GM12872 (cell line): ENCODE measurements at regions not wholly inside any gene's neighbourhood (a gene's known extent, or its start where the extent isn't known, plus 50 kb on each side); places are given as distances from the start of the nearest gene placed in this dataset.

ENCODE experiments used
- TF ChIP-seq, protein P1 (sequence below): IDR thresholded peaks from 3 replicates; pipeline ENCODE4 v1.5.1; 2011; ENCODE audit warnings: low read depth, mild to moderate bottlenecking, low read length, moderate library complexity; ENCODE audit not compliant: insufficient read depth

DNA sequence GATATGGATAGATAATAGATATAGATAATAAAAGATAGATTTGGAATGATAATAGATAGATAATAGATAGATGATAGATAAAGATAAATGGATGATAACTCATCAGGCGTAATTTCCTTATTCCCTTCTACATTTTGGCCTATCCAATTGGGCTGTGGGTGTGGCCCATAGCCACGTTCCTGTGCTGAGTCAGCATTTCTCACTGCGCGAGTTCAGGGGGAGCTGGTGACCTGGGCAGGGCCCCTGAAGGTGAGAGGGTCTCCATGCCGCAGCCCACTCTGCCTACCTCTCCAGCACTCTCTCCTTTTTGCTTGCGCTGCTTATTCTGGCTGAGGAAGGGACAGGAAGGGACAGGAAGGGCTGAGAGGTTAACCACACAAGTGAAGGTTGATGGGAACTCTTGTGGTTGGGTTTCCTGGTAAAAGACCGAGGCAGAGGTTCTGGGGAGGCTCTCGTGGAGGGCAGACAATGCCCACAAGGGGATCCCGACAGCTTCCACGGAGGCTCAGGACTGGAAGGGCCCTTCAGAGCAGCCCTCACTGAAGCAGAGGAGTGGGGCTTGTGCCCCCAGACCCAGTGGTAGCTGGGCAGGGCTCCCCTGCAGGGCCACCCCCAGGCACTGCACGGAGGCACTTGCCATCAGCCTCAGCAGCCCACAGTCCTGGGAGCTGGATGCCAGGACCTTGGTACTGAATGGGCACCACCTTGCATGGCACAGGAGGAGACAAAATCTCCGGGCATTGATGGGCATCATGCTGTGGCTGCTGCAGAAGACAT lies 247.3 kb upstream of the PITRM1 start:
- TF ChIP-seq, protein P1, sequence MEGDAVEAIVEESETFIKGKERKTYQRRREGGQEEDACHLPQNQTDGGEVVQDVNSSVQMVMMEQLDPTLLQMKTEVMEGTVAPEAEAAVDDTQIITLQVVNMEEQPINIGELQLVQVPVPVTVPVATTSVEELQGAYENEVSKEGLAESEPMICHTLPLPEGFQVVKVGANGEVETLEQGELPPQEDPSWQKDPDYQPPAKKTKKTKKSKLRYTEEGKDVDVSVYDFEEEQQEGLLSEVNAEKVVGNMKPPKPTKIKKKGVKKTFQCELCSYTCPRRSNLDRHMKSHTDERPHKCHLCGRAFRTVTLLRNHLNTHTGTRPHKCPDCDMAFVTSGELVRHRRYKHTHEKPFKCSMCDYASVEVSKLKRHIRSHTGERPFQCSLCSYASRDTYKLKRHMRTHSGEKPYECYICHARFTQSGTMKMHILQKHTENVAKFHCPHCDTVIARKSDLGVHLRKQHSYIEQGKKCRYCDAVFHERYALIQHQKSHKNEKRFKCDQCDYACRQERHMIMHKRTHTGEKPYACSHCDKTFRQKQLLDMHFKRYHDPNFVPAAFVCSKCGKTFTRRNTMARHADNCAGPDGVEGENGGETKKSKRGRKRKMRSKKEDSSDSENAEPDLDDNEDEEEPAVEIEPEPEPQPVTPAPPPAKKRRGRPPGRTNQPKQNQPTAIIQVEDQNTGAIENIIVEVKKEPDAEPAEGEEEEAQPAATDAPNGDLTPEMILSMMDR = no peak

DNA sequence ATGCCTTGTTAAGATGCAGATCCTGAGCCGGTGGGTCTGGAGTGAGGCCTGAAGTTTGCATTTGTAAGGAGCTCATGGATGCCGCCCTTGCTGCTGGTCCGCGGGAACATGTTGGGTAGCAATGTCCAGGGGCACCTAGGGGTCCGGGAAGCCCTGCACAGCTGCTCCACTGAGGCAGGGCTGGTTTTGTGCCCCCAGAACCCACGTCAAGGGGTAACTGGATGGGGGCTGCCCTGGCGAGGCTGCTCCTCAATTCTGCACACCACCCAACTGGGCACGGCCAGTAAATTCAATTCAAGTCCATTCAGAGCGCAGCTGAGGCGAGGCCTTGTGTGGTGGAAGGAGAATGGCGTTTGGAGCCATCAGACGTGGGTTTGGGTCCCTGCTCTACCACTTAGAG lies 246.3 kb upstream of the PITRM1 start:
- TF ChIP-seq, protein P1 = no peak

DNA sequence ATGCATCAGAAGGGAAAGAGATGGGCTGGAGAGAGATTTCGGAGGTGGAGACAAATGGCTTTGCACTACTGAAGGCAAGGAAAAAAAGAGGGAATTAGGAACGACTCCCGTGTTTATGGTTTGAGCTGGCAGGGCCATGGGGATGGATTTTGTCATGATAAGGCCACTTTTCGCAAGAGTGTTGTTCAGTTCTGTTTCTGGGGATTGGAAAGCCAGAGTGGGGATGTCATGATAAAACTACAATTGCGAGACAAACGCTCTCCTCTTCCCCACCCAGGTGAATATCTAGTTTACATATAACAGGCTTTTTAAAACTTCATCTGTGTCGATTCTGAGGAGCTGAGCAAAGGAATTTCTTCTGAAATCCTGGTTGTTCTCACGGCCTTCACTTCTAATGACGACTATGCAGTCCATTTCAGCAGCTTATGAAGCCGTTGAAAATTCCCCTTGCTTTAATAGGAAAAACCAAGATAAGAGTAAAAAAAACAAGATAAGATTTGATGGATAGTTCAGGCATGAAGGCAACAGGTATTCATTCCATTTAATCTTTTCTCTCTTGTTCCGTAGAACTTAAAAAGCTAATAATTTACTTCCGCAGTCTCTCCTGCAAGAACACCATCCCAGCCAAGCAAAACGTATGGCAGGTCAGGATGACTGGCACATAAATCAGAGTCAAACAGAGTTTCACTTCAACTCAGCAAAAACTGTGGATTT lies 245.6 kb upstream of the PITRM1 start:
- TF ChIP-seq, protein P1 = no peak

DNA sequence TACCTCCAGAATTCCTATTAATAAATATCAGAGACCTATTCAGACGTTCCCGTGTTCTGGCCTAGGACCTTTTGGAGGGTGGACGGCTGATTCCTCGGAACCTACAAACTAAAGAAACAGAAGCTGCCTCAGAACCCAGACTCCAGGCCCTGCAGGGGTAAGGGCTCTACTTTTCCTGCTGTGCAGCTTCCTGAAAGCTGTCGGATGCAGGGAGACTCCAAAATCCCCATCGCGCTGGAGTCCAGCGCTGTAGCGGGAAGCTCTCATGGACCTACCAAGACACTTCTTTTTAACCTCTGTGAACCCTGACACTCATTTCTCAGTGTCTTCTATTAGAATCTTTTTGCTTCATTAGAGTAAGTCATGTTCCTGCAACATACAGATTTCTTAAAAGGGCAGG lies 244.5 kb upstream of the PITRM1 start:
- TF ChIP-seq, protein P1 = no peak

DNA sequence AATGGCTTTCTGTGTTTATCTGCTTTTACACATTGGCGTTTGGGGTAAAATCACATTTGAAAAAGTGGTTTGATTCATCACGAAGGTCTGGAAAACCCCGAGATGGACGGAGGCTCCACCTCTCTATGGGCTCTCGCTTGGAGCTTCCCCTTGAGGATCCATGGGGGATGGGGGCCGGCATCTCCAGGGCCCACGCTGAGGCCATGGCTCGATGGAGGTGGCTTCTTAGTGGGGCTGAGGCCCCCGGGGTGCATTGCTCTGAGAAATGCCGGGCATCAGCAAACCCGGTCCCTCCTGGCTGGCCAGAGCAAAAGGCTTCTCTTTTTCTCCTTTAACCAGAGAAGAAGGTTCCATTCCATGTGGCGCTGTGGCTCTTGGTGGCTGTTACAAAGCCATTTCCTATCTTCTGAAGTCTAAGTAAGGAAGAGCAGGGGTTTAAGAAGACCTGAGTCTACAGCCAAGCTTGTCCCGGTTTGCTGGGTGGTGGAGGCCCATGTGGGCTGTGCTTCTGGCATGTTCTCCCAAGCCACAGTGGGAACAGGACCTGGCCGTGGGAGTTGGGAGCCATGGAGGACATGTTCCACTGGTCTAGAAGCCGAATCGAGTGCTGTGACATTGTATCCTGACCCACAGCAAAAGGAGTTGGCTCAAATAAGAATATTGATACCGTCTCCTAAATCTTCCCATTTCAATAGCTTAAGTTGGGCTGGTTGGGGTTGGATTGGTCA lies 243.5 kb upstream of the PITRM1 start:
- TF ChIP-seq, protein P1 = no peak

DNA sequence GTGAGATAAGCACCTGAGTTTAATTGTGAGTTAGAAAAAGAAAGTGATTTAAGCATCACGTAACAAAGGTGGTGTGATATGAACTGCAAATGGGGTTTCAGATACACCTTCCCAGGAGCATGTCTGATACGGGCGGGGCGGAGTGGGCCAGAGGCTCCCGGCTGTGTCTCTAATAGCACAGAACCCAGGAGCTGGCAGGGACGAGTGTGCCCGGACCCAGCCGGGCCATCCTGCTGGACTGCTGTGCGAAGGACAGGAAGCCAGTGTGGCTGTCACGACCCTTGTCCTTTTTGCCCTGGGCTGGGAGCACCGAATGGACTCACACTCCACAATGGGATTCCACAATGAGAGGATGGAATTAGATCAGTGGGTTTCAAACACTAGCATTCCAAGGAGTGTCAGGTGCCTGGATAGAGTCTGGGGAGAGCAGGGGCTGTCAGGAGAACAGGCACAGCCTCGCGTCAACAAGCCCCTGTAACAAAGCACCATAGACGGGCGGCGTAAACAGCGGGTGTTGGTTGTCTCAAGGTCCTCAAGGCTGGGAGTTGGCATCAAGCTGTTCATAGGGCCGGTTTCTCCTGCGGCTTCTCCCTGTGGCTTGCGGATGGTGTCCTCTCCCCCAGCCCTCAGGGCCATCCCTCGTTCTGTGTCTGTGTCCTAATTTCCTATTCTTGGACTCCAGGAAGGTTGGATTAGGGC lies 242.6 kb upstream of the PITRM1 start:
- TF ChIP-seq, protein P1 = no peak

DNA sequence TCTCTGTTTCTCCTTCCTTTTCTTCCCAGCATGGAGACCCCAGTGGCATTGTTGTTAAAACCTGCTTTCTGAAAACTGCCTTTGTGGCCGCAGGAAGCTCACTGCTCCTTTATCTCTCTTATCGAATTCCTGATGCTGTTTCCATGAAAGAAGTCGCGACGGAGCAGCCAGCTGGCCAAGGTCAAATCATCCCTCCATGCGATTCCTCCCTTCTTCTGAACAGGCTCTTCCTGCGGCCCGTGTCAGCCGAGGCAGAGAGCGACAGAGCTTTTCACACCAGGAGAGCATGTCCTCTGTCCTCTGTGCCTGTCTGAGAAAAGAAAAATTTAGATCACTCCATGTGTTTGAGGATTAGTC lies 242.1 kb upstream of the PITRM1 start:
- TF ChIP-seq, protein P1 = no peak
